ENCODE measurements at regions not wholly inside any gene's neighbourhood (a gene's known extent, or its start where the extent isn't known, plus 50 kb on each side); places are given as distances from the start of the nearest gene placed in this dataset.

DNA sequence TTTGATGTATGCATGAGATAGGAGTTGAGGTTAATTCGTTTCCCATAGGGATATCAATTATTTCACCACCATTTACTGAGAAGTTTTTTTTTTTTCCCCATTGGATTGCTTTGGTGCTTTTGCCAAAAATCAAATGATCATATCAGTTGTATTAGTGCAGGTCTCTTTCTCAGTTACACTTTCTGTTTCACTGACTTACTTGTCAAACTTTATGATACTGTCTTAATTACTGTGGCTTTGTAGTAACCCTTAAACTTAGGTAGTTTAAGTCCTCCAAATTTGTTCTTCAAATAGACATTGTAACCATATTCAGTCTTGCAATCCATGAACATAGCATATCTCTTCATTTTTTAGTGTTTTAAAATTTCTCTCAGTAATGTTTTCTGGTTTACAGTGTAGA, 259.9 kb upstream of the SLCO3A1 start:
- no peaks in the 10 kb centered on the region for H3K9me3 ChIP-seq (ENCODE audit: low read depth, low read length)
- no peaks in the 10 kb centered on the region for H3K4me1 ChIP-seq (ENCODE audit: insufficient read depth, low read length)
- H4K20me1 ChIP-seq (ENCODE audit: insufficient read depth, low read length): no peaks in the 10 kb centered on the region
- H3K4me3 ChIP-seq (ENCODE audit: insufficient read depth, low read length): no peak overlapping the region
- H3K36me3 ChIP-seq (ENCODE audit: insufficient read depth, low read length): no peaks in the 10 kb centered on the region
- no peaks in the 10 kb centered on the region for H3K27me3 ChIP-seq (ENCODE audit: insufficient read depth, low read length)
- no peaks in the 10 kb centered on the region for H3K79me2 ChIP-seq (ENCODE audit: insufficient read depth, low read length)
- H3K27ac ChIP-seq (ENCODE audit: low read depth, low read length): no peak overlapping the region
- no peak for DNase-seq (ENCODE audit: insufficient read length, low spot score, missing footprints)
- H2AFZ ChIP-seq (ENCODE audit: low read length): no peak overlapping the region
- TF ChIP-seq CTCF (IDR thresholded peaks at IDR 0.05; ENCODE audit: extremely low read depth, low read depth, low read length): no peak
- no peak overlapping the region for H3K4me2 ChIP-seq (ENCODE audit: insufficient read depth, low read length)

GRCh38 chr15:91599261-91599660, 254.2 kb upstream of the SLCO3A1 start:
- TF ChIP-seq CTCF (IDR thresholded peaks at IDR 0.05; ENCODE audit: extremely low read depth, low read depth, low read length): no peak
- no peaks in the 10 kb centered on the region for H4K20me1 ChIP-seq (ENCODE audit: insufficient read depth, low read length)

DNA sequence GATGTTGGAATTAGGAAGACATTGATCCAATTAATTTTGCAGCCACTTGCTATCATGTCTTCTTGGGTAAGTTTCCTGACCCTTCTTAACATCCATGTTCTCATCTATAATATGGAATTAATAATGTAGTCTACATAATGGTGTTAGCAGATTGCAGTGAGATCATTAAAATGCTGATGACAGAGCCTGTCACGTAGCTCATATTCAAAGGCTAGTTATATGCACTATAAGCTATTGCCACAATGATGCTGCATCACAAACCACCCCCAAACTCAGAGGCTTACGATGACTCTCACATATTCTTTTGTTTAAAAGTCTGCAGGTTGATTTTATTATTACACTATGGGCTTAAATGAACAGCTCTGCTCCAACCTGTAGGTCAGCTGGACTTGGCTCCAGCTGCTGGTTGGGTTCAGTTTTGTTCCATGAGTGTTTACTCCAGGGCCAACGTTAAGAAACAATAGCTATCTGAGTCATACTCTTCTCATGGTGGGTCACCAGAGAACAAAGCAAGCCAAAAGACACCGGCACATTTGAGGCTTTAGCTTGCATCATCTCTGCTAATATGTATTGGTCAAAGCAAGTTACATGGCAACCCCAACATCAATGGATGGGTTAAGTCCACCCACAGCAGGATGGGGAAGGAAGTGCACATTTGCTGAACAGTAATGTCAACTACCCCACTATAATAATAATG, 250.0 kb upstream of the SLCO3A1 start:
- H3K36me3 ChIP-seq (ENCODE audit: insufficient read depth, low read length): no peaks in the 10 kb centered on the region
- no peak overlapping the region for H2AFZ ChIP-seq (ENCODE audit: low read length)
- no peak for DNase-seq (ENCODE audit: insufficient read length, low spot score, missing footprints)

More at GRCh38 chr15:91599261-91599660, 254.2 kb upstream of the SLCO3A1 start:
- Histone ChIP-seq H3K4me3 (ENCODE audit: insufficient read depth, low read length) (no peak overlapping the region), H2AFZ (ENCODE audit: low read length) (no peak overlapping the region), H3K27me3 (ENCODE audit: insufficient read depth, low read length) (no peaks in the 10 kb centered on the region), H3K4me2 (ENCODE audit: insufficient read depth, low read length) (no peak overlapping the region), H3K36me3 (ENCODE audit: insufficient read depth, low read length) (no peaks in the 10 kb centered on the region), H3K9me3 (ENCODE audit: low read depth, low read length) (no peaks in the 10 kb centered on the region), H3K27ac (ENCODE audit: low read depth, low read length) (no peak overlapping the region), H3K79me2 (ENCODE audit: insufficient read depth, low read length) (no peaks in the 10 kb centered on the region), H3K4me1 (ENCODE audit: insufficient read depth, low read length) (no peaks in the 10 kb centered on the region)
- DNase-seq (ENCODE audit: insufficient read length, low spot score, missing footprints): no peak

DNA sequence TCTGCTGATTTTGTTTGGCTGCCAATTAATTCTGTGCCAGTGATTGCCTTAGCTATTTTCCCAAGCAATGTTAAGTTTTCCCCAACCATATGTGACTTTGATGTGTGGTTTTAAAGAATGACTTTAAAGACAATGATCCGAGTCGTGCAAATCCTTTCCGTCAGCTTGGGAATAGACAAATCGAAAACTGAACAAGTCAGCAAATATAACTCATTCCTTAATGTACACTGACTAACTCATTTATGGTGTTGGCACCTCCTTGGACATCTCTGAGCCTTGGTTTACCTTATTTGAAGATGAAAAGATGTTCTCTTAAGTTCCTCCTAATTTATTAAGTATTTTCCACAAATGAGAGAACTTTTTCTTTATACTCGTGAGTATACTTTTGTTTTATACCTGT, 249.4 kb upstream of the SLCO3A1 start:
- no peak overlapping the region for H3K4me2 ChIP-seq (ENCODE audit: insufficient read depth, low read length)
- no peak overlapping the region for H3K4me3 ChIP-seq (ENCODE audit: insufficient read depth, low read length)
- no peak overlapping the region for H2AFZ ChIP-seq (ENCODE audit: low read length)

More for the DNA sequence above, 250.0 kb upstream of the SLCO3A1 start:
- Histone ChIP-seq H4K20me1 (ENCODE audit: insufficient read depth, low read length) (no peaks in the 10 kb centered on the region), H3K27ac (ENCODE audit: low read depth, low read length) (no peak overlapping the region), H3K79me2 (ENCODE audit: insufficient read depth, low read length) (no peaks in the 10 kb centered on the region), H3K4me1 (ENCODE audit: insufficient read depth, low read length) (no peaks in the 10 kb centered on the region), H3K27me3 (ENCODE audit: insufficient read depth, low read length) (no peaks in the 10 kb centered on the region), H3K9me3 (ENCODE audit: low read depth, low read length) (no peaks in the 10 kb centered on the region), H3K4me2 (ENCODE audit: insufficient read depth, low read length) (no peak overlapping the region), H3K4me3 (ENCODE audit: insufficient read depth, low read length) (no peak overlapping the region)
- TF ChIP-seq CTCF (IDR thresholded peaks at IDR 0.05; ENCODE audit: extremely low read depth, low read depth, low read length): no peak

More for the DNA sequence above, 249.4 kb upstream of the SLCO3A1 start:
- DNase-seq (ENCODE audit: insufficient read length, low spot score, missing footprints): no peak
- no peak for TF ChIP-seq CTCF (IDR thresholded peaks at IDR 0.05; ENCODE audit: extremely low read depth, low read depth, low read length)
- H3K4me1 ChIP-seq (ENCODE audit: insufficient read depth, low read length): no peaks in the 10 kb centered on the region
- no peaks in the 10 kb centered on the region for H3K9me3 ChIP-seq (ENCODE audit: low read depth, low read length)
- H3K79me2 ChIP-seq (ENCODE audit: insufficient read depth, low read length): no peaks in the 10 kb centered on the region
- no peaks in the 10 kb centered on the region for H3K27me3 ChIP-seq (ENCODE audit: insufficient read depth, low read length)
- no peak overlapping the region for H3K27ac ChIP-seq (ENCODE audit: low read depth, low read length)
- H4K20me1 ChIP-seq (ENCODE audit: insufficient read depth, low read length): no peaks in the 10 kb centered on the region
- H3K36me3 ChIP-seq (ENCODE audit: insufficient read depth, low read length): no peaks in the 10 kb centered on the region
